GM12874 (cell line): ENCODE measurements at regions not wholly inside any gene's neighbourhood (a gene's known extent, or its start where the extent isn't known, plus 50 kb on each side); places are given as distances from the start of the nearest gene placed in this dataset.

Experiments
- CTCF ChIP-seq: IDR thresholded peaks from 2 replicates; pipeline ENCODE4 v1.5.1; 2011; ENCODE audit warnings: low read depth, mild to moderate bottlenecking, control low read depth, low read length, moderate library complexity; ENCODE audit not compliant: insufficient read depth

GRCh38 chr13:104614361-104615145 lies 1548.3 kb upstream of the SLC10A2 start:
- no peak for TF ChIP-seq CTCF

- no peak for TF ChIP-seq CTCF
Observed at GRCh38 chr13:104608331-104608730, 1542.1 kb upstream of the SLC10A2 start.

- TF ChIP-seq CTCF: no peak
Observed at GRCh38 chr13:104597546-104598180, 1531.4 kb upstream of the SLC10A2 start.

- no peak for TF ChIP-seq CTCF
Observed at GRCh38 chr13:104595511-104595910, 1529.3 kb upstream of the SLC10A2 start.

- TF ChIP-seq CTCF: no peak
Observed at GRCh38 chr13:104594806-104595205, 1528.6 kb upstream of the SLC10A2 start.

GRCh38 chr13:104593693-104594092 lies 1527.5 kb upstream of the SLC10A2 start:
- no peak for TF ChIP-seq CTCF

- TF ChIP-seq CTCF: no peak
Observed at GRCh38 chr13:104593251-104593576, 1527.0 kb upstream of the SLC10A2 start.
